ENCODE measurements at regions not wholly inside any gene's neighbourhood (a gene's known extent, or its start where the extent isn't known, plus 50 kb on each side); places are given as distances from the start of the nearest gene placed in this dataset.
"Not testable (repeated sequence)": the region's sequence is repeated elsewhere in the genome, so short reads cannot be mapped to it uniquely, and the experiment has no call there.

- DNase-seq (ENCODE audit: low read depth) = no peak
- no peak overlapping the region for H3K4me3 ChIP-seq (ENCODE audit: low read depth, low read length)
- no peak for TF ChIP-seq CTCF (conservative IDR thresholded peaks at IDR 0.05; ENCODE audit: low read depth, low read length)
Measured at GRCh38 chr4:179352221-179352620, 1910.0 kb upstream of the AGA start.

- TF ChIP-seq CTCF (conservative IDR thresholded peaks at IDR 0.05; ENCODE audit: low read depth, low read length) = no peak
Measured at GRCh38 chr4:179353786-179354185, 1911.5 kb upstream of the AGA start.

GRCh38 chr4:179361978-179362486 lies 1919.8 kb upstream of the AGA start:
- H3K4me3 ChIP-seq (ENCODE audit: low read depth, low read length) = no peak overlapping the region
- DNase-seq (ENCODE audit: low read depth) = no peak
- TF ChIP-seq CTCF (conservative IDR thresholded peaks at IDR 0.05; ENCODE audit: low read depth, low read length) = no peak

More at GRCh38 chr4:179353786-179354185, 1911.5 kb upstream of the AGA start:
- H3K4me3 ChIP-seq (ENCODE audit: low read depth, low read length) = no peak overlapping the region
- no peak for DNase-seq (ENCODE audit: low read depth)

GRCh38 chr4:179365932-179366331 lies 1923.7 kb upstream of the AGA start:
- not testable (repeated sequence) for H3K4me3 ChIP-seq (ENCODE audit: low read depth, low read length); DNase-seq (ENCODE audit: low read depth)

DNA sequence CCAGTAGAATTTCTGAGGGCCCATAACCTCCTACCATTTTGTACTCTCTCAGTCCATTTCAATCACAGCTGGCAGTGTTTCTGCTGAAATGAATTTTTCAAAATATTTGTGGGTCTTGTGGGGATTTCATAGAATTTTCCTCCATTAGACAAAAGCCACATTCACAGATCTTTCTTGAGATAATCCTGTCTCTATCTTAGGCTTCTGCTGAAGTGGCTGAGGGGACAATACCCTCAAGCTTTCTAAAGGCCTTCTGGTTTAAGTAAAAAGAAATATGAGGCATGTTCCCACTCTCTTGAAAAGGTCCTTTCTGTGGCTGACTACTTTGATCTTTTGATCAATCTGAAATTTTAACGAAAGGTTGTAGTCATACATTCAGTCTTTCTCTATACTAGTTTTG lies 1930.0 kb upstream of the AGA start:
- no peak for TF ChIP-seq CTCF (conservative IDR thresholded peaks at IDR 0.05; ENCODE audit: low read depth, low read length)
- DNase-seq (ENCODE audit: low read depth) = no peak
- no peak overlapping the region for H3K4me3 ChIP-seq (ENCODE audit: low read depth, low read length)

DNA sequence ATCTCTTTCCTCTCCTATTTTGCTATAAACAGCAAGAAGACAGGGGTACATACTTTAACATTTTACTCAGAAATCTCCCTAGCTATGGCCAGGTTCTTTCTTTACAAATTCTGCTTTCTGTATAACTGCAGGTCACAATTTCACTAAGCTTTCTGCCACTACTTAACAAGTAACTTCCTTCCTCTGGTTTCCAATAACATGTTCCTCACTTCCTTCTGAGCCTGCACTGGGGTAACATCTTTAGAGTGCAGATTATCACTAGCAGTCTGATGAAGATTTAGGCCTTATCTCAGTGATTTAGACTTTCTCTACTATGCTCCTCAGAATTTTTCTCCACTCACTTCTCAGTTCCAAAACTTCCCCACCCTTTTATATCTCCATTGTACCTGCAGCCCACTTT lies 1930.5 kb upstream of the AGA start:
- TF ChIP-seq CTCF (conservative IDR thresholded peaks at IDR 0.05; ENCODE audit: low read depth, low read length) = no peak
- no peak for DNase-seq (ENCODE audit: low read depth)

GRCh38 chr4:179378847-179379246 lies 1936.6 kb upstream of the AGA start:
- not testable (repeated sequence) for DNase-seq (ENCODE audit: low read depth); H3K4me3 ChIP-seq (ENCODE audit: low read depth, low read length)

More for the DNA sequence above, 1930.5 kb upstream of the AGA start:
- no peak overlapping the region for H3K4me3 ChIP-seq (ENCODE audit: low read depth, low read length)

DNA sequence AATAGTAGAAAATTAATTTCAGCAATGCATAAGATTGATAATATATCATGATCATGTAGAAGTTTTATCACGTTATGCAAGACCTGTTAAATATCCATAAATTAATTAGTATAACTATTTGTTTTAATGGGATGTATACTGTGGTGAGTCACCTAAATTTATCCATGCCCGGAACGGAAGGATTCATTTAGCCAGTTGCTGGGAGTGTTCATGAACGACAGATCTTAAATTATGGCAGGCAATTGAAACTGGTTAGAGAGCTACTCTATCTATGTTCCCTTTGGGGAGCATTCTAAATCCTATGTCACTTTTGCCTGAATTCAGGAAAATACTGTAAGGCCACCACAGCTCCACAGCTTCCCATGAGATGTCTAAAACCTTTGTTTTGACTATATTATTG lies 1950.5 kb upstream of the AGA start:
- H3K4me3 ChIP-seq (ENCODE audit: low read depth, low read length) = no peak overlapping the region
- DNase-seq (ENCODE audit: low read depth) = no peak
- TF ChIP-seq CTCF (conservative IDR thresholded peaks at IDR 0.05; ENCODE audit: low read depth, low read length) = no peak

All from epithelial cell of proximal tubule (primary cell).